OCI-LY1 (cell line): ENCODE measurements at regions not wholly inside any gene's neighbourhood (a gene's known extent, or its start where the extent isn't known, plus 50 kb on each side); places are given as distances from the start of the nearest gene placed in this dataset.

Source experiments
- CTCF ChIP-seq: fragments of 200-600 bp; sonication (generic), shearing (Covaris generic); IDR thresholded peaks from 2 replicates; pipeline ENCODE4 v1.5.1; 2017; ENCODE audit warnings: mild to moderate bottlenecking, antibody characterized with exemption, low read length, moderate library complexity, mixed read lengths
- EZH2 ChIP-seq: fragments of 200-600 bp; sonication (generic), shearing (Covaris generic); IDR thresholded peaks from 2 replicates; pipeline ENCODE4 v1.8.0; 2017; ENCODE audit warnings: borderline replicate concordance, mixed run types, mild to moderate bottlenecking, antibody characterized with exemption, low read length, moderate library complexity, mixed read lengths

DNA sequence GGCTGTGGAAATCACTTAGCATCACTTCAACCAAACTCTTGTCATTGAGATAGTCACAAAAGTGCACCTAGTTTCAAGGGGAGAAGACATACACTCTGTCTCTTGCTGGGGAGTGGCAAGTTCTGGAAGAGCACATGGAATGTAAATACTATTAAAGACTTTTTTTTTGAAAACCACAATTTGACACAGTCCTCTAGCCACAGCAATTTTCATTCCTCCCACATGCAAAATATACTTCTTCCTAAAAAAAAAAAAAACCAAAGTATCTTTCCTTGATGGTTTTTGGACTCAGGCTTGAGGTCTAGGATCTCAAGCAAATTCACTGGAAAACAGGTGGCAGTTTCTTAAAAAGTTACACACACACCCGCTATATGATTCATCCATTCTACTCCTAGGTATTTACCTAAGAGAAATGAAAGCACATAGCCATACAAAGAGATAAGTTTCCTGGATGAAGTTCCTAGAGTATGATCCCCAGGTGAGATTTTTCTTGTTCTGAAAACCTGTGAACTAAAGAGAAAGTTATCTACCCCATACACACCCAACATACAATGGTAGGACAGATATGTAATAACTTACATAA is 295.8 kb downstream of the SP3 start:
- no peak for TF ChIP-seq CTCF
- no peak for TF ChIP-seq EZH2
